ENCODE measurements at regions not wholly inside any gene's neighbourhood (a gene's known extent, or its start where the extent isn't known, plus 50 kb on each side); places are given as distances from the start of the nearest gene placed in this dataset.

- DNase-seq (ENCODE audit: low read depth) = no peak
- no peak overlapping the region for H3K4me3 ChIP-seq (ENCODE audit: control insufficient read depth, low read depth, low read length)
- TF ChIP-seq CTCF (IDR thresholded peaks at IDR 0.05; ENCODE audit: control insufficient read depth, insufficient read depth, low read depth, low read length, missing control alignments) = no peak
Observed at GRCh38 chr11:97738751-97739150, 1282.0 kb upstream of the CNTN5 start.

GRCh38 chr11:97739932-97740800 is 1280.6 kb upstream of the CNTN5 start:
- no peak for TF ChIP-seq CTCF (IDR thresholded peaks at IDR 0.05; ENCODE audit: control insufficient read depth, insufficient read depth, low read depth, low read length, missing control alignments)
- no peak for DNase-seq (ENCODE audit: low read depth)
- H3K4me3 ChIP-seq (ENCODE audit: control insufficient read depth, low read depth, low read length) = no peak overlapping the region

- no peak for DNase-seq (ENCODE audit: low read depth)
- no peak for TF ChIP-seq CTCF (IDR thresholded peaks at IDR 0.05; ENCODE audit: control insufficient read depth, insufficient read depth, low read depth, low read length, missing control alignments)
- no peak overlapping the region for H3K4me3 ChIP-seq (ENCODE audit: control insufficient read depth, low read depth, low read length)
Observed at GRCh38 chr11:97740801-97741151, 1280.0 kb upstream of the CNTN5 start.

- H3K4me3 ChIP-seq (ENCODE audit: control insufficient read depth, low read depth, low read length) = no peak overlapping the region
- TF ChIP-seq CTCF (IDR thresholded peaks at IDR 0.05; ENCODE audit: control insufficient read depth, insufficient read depth, low read depth, low read length, missing control alignments) = no peak
- DNase-seq (ENCODE audit: low read depth) = no peak
Observed at GRCh38 chr11:97742717-97743116, 1278.0 kb upstream of the CNTN5 start.

GRCh38 chr11:97743205-97743742 is 1277.5 kb upstream of the CNTN5 start:
- TF ChIP-seq CTCF (IDR thresholded peaks at IDR 0.05; ENCODE audit: control insufficient read depth, insufficient read depth, low read depth, low read length, missing control alignments) = no peak
- DNase-seq (ENCODE audit: low read depth) = no peak
- H3K4me3 ChIP-seq (ENCODE audit: control insufficient read depth, low read depth, low read length) = no peak overlapping the region

- no peak for TF ChIP-seq CTCF (IDR thresholded peaks at IDR 0.05; ENCODE audit: control insufficient read depth, insufficient read depth, low read depth, low read length, missing control alignments)
- DNase-seq (ENCODE audit: low read depth) = no peak
Observed at GRCh38 chr11:97745515-97746050, 1275.2 kb upstream of the CNTN5 start.

More at GRCh38 chr11:97745515-97746050, 1275.2 kb upstream of the CNTN5 start:
- H3K4me3 ChIP-seq (ENCODE audit: control insufficient read depth, low read depth, low read length) = no peak overlapping the region
